Activated CD4-positive, alpha-beta T cell treated with anti-CD3 and anti-CD28 coated beads for 48 hours (primary cell): ENCODE measurements at regions not wholly inside any gene's neighbourhood (a gene's known extent, or its start where the extent isn't known, plus 50 kb on each side); places are given as distances from the start of the nearest gene placed in this dataset.

Experiments
- DNase-seq: peaks from one replicate; pipeline ENCODE4 v3.0.0-alpha.2; 2020

- no peak for DNase-seq
Measured at GRCh38 chr10:88211230-88211629, 347.8 kb downstream of the PTEN start.

- DNase-seq: no peak
Measured at GRCh38 chr10:88212069-88212468, 348.6 kb downstream of the PTEN start.

GRCh38 chr10:88213065-88213605, 349.7 kb downstream of the PTEN start:
- DNase-seq: no peak

GRCh38 chr10:88216976-88217375, 353.6 kb downstream of the PTEN start:
- DNase-seq: no peak

- DNase-seq: no peak
Measured at GRCh38 chr10:88218362-88218761, 354.9 kb downstream of the PTEN start.

GRCh38 chr10:88219753-88220152, 356.3 kb downstream of the PTEN start:
- DNase-seq: no peak

- no peak for DNase-seq
Measured at GRCh38 chr10:88221010-88221973, 357.9 kb downstream of the PTEN start.

GRCh38 chr10:88222881-88223280, 359.5 kb downstream of the PTEN start:
- no peak for DNase-seq
